SKM-1 treated with dmso at 0.1 percent for 144 hours (cell line): ENCODE measurements at regions not wholly inside any gene's neighbourhood (a gene's known extent, or its start where the extent isn't known, plus 50 kb on each side); places are given as distances from the start of the nearest gene placed in this dataset.

Experiments
- DNase-seq: peaks from one replicate; lab custom pipeline; 2025; ENCODE audit not compliant: unreplicated experiment; lab: John Stamatoyannopoulos, UW

DNA sequence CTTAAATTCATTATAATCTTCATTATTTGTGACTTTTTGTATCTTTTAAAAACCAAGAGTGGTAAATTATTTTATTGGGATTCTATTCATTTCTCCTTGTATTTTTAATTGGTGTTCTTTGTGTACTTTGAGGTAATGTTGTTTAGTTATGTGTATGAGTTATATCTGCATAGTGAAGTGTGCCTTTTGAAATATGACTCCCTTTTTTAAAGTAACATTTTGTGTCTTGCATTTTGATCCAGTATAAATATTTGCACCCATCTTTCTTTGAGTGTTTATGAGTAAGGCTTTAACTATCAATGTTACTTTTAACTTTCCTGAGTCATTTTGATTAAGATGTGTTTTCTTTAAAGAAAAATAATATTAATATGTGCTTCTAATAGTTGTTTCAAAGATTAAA is 90.0 kb upstream of the MYOCD start:
- no peak for DNase-seq

DNA sequence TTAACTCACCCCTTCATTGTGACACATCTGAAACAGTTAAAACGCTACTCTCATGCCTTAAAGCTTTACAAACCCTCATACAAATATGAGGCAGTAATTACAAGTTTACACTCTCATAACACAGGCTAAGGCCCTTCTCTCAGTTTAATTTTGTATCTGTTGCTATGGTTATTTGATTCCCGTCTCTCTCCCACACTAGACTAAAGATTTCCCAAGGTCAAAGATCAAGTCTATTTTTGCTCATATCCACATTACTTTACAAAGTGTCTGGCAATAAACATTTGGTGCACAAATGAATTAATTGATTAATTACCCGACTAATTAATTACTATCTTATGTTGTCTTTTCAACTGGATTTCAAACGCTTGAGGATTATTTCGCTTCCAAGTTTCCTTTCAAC is 86.4 kb upstream of the MYOCD start:
- DNase-seq = no peak

- DNase-seq = no peak
Observed at GRCh38 chr17:12580640-12581039, 85.0 kb upstream of the MYOCD start.

GRCh38 chr17:12584727-12585126 is 81.0 kb upstream of the MYOCD start:
- no peak for DNase-seq

DNA sequence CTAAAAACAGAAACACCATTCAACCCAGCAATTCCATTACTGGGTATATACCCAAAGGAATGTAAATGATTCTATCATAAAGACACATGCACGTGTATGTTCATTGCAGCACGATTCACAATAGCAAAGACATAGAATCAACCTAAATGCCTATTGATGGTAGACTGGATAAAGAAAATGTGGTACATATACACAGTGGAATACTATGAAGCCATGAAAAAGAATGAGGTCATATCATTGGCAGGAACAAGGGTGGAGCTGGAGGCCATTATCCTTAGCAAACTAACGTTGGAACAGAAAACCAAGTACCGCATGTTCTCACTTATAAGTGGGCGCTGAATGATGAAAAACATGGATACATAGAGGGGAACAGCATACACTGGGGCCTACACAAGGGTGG is 77.2 kb upstream of the MYOCD start:
- DNase-seq = no peak

- DNase-seq = no peak
Observed at GRCh38 chr17:12590417-12590816, 75.3 kb upstream of the MYOCD start.

- DNase-seq = no peak
Observed at GRCh38 chr17:12591021-12591735, 74.5 kb upstream of the MYOCD start.

DNA sequence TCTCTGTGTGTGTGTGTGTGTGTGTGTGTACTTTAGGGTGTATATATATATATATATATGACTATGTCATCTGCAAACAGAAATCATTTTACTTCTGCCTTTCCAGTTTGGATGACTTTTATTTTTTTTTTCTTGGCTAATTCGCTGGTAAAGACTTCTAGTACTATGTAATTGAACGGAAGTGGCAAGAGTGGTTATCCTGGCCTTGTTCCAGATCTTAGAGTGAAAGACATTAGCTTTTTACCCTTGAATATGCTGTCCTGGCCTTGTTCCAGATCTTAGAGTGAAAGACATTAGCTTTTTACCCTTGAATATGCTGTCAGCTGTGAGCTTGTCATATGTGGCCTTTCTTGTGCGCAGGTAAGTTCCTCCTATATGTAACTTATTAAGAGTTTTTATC is 72.7 kb upstream of the MYOCD start:
- DNase-seq = no peak

GRCh38 chr17:12596961-12597360 is 68.7 kb upstream of the MYOCD start:
- no peak for DNase-seq

DNA sequence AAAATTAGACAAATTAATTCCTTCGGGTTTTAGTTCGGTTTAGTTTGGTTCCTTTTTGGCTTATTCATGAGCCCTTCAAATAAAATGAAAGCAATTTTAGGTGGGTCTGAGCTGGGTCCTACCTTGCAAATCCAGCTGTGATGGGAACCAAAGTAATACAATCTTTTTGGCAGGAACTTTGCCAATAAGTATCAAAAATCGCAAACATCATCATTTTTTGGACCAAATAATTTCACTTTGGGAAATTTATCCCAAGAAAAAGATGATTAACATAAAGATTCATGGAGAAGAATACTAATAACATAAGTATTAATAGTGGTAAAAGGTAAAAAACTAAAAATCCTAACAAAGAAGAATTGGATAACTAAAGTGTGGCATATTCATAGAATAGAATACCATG is 67.8 kb upstream of the MYOCD start:
- DNase-seq = no peak

DNA sequence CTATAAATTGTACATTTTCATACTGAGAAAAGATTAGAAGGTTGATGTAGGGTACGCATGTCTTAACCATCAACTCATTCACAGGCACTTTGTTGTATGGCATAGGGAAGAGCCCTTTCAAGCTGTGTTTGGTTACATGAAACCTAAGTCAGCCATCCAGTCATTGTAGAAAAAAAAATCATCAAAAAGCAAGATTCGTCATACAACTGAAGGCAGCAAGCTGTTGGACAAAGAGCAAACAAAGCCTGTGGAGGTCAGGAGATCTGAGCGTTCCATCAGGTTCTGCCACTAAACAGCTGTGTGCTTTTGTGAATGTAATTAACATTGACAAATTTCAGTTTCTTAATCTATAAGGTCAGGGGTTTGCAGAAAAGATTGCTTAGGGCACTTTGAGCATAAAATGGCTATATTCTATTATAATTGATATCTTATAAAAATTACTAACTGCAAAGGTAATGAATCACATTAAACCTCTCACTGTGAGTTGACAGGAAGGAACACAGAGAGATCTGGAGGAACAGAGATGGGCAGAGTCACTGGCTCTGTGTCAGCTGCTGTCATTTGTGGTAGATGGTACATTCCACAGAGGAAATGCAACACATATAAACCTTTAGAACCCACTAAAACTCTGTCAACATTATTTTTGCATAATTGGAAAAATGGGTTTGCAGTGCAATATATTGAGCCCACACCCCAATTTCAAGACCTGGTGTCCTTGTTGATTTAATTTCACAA is 66.3 kb upstream of the MYOCD start:
- no peak for DNase-seq

- no peak for DNase-seq
Observed at GRCh38 chr17:12600349-12600748, 65.3 kb upstream of the MYOCD start.

- no peak for DNase-seq
Observed at GRCh38 chr17:12603566-12603965, 62.1 kb upstream of the MYOCD start.

- no peak for DNase-seq
Observed at GRCh38 chr17:12605222-12605621, 60.5 kb upstream of the MYOCD start.

GRCh38 chr17:12613566-12613965 is 52.1 kb upstream of the MYOCD start:
- no peak for DNase-seq
